HG02840 (cell line): ENCODE measurements at regions not wholly inside any gene's neighbourhood (a gene's known extent, or its start where the extent isn't known, plus 50 kb on each side); places are given as distances from the start of the nearest gene placed in this dataset.

Experiments
- ATAC-seq: cut with Tn5 transposase; IDR thresholded peaks from one replicate; pipeline ENCODE4 v1.9.1; 2021; ENCODE audit warnings: mild to moderate bottlenecking, moderate library complexity, moderate number of reproducible peaks; ENCODE audit not compliant: unreplicated experiment, low FRiP score

DNA sequence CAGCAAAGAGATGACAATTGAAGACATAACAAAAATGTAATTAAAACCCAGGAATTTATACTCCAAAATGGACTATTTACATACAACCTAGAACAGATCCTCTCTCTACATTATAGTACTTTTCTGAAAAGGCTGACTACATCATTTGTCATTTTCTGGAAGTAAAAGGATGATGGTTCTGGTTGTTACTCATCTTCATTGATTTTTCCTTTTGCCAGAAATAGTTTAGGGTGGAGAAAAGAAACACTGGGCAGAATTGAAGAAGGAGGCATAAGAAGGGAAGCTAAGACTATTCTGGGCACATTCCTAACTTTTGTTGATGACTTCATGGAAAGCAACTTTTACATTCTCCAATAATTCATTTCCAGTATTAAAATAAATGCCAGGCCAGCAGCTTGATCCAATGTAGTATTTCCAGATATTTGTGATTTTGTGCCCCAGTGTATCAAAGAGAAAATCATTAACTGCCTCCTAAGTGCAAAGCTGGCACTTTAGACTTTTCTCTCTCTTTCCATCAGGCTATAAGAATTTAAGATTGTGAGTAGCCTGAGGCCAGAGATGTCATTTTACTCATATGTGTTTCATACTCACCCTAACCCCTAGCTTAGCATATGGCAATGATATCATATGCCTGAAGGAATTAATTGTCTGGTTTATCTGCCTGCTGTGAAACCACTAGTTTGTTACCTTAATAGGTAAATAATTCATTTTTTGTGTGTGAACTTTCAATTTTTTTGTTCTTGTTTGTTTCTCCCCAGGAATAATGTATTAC lies 369.5 kb upstream of the LYPLAL1 start:
- ATAC-seq, result no peak

DNA sequence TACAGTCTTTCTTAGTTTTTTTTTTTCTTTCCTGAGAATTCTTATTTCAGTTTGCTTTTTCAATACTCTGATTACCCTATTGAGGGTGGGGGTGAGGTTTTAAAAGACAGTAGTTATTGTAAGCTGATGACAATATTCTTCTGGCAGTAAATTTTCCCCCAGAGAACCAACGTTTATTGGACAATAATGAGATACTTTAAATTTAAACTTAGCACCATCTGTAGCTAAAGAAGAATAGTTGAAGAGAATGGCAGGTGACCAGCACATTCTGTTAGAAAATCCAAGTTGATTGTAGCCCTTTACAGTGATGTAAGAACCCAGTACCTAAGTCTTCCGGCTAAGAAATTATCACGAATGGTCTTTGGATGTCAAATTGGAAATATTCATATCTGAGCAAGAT lies 364.6 kb upstream of the LYPLAL1 start:
- no peak for ATAC-seq

DNA sequence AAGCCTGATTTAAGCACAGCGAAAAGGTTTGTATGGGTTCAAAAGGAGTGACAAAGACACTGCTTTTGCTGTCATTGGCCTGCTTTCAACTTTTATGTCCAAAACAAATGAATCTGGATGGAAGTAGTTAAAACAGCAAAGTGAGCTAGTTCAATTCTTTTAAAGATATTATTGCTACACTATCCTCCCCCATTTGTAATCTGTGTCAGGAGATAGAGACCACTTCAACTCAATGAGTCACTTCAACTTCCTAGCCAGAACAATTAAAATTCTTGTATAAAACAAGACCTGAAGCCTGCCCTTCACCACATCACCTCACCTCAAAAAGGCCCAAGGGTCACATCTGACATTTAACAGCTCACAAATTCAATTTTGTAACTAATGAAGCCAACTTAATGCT lies 364.1 kb upstream of the LYPLAL1 start:
- ATAC-seq, result no peak

GRCh38 chr1:218810306-218810705 lies 363.4 kb upstream of the LYPLAL1 start:
- no peak for ATAC-seq

DNA sequence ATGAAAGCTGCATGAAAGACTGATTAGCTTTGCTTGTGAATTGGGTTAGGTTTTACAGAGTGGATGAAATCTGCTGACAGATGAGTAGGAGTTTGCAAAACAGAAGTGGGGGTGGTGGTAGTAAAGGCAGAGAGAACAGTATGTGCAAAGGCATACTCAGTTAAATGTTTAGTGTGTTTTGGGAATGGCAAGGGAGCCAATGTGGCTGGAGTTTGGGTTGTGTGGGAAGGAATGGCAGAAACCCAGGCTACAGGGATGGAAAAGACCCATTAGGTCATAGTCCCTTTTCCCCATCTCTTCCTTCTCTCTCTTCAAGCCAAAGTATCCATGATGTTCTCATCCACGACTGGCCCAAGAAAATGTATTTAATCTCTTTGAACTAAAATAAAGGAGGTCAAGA lies 362.2 kb upstream of the LYPLAL1 start:
- ATAC-seq, result no peak

DNA sequence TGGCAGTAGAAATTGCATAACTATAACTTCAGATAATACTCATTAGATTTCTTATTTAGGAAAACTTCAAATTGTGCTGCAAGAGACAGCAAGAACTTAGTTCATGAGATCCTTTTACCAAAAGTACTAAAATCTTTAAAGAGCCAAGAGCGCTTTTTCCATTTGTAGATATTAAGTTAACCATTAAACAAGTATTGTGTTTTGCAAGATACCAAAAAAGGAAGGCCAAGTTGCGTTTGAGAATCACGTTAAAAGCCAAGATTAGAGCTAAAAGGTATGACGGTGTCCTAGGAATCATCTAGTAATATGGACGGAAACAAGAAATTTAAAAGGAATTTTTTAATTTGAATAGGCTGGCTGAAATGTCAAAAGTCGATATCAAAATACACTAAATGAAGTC lies 361.3 kb upstream of the LYPLAL1 start:
- no peak for ATAC-seq

GRCh38 chr1:218813237-218813636 lies 360.4 kb upstream of the LYPLAL1 start:
- no peak for ATAC-seq

DNA sequence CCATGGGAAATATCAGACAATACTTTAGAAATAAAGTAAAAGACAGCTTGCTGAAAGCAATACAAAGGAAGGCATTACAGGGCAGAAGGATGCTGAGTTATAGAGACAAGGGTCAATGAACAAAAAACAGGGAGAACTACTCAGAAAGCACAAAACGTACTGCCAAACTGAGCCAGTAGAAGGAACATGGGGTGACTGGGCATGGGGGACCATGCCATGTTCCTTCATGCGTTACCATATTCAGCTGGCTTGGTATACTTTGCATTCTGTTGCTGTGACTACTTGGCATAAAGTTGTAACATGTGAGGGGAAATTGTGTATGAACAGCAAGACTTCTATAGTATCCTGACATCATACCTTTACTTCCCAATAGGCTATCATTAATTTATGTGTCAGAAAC lies 358.6 kb upstream of the LYPLAL1 start:
- ATAC-seq, result no peak

- ATAC-seq, result no peak
Observed at GRCh38 chr1:218817071-218817470, 356.6 kb upstream of the LYPLAL1 start.

- ATAC-seq, result no peak
Observed at GRCh38 chr1:218817691-218818465, 355.8 kb upstream of the LYPLAL1 start.

DNA sequence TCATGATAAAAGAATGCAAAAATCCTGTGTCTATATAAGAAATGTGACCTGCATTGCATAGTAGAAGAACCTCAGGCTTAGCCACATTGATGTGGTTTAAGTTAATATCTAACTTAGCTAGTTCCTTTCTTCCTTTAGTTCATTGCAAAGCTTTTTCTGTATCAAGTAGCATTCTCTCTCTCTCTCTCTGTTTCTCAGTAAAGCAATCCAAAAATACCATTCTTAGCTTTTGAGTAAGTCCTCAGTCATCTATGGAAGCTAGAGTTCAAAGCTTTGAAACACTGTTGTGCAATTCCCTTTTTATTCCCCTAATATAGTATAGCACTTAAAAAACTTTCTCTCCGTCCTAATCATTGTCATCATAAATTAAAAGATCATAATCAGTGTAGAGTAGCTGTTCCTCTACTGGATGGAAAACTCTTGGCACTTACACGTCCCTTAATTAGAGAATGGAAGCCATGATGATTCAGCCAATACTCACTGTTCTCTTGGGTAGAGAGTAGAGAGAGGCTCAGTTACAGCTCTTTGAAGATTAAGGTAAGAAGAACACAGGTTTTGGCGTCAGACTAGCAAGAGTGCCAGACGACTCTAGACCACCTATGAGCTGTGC lies 350.3 kb upstream of the LYPLAL1 start:
- no peak for ATAC-seq

GRCh38 chr1:218827486-218827885 lies 346.2 kb upstream of the LYPLAL1 start:
- ATAC-seq, result no peak

- ATAC-seq, result no peak
Observed at GRCh38 chr1:218828125-218828650, 345.5 kb upstream of the LYPLAL1 start.

- ATAC-seq, result no peak
Observed at GRCh38 chr1:218829097-218829496, 344.6 kb upstream of the LYPLAL1 start.

DNA sequence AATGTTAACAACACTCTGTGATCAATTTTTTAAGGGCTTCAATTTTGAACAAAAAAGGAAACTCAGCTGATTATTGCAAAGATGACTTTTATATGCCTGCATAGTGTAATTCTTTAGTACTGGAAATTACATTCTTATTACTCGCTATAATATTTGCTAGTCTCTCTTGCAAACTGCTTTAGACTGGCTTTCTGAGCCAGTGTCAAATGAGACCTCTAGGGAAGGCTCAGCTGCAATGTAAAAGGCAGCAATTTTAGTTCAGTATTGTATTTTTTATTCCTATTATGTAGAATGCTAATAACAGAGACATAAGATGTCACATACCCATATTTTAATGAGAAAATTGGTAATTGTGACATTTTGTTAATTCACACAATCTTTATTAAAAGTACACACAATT lies 338.1 kb upstream of the LYPLAL1 start:
- ATAC-seq, result no peak

DNA sequence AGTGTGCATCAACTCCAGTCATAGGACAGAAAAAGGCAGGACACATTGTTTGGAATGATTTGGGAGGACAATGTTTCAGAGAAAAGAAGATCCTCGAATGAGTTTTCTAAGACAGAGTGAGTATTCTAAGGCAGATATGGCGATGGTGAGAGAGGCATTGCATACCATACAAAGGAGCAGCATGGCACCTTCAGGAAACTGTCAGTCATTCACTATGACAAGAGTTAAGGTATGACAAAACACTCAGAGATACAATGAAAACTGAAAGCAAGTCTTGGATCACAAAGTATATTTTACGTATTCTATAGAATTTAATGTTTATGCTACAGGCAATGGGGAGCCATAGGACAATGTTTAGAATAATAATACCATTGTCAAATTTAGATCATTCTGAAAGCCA lies 337.4 kb upstream of the LYPLAL1 start:
- no peak for ATAC-seq

GRCh38 chr1:218837051-218837450 lies 336.6 kb upstream of the LYPLAL1 start:
- ATAC-seq, result no peak

DNA sequence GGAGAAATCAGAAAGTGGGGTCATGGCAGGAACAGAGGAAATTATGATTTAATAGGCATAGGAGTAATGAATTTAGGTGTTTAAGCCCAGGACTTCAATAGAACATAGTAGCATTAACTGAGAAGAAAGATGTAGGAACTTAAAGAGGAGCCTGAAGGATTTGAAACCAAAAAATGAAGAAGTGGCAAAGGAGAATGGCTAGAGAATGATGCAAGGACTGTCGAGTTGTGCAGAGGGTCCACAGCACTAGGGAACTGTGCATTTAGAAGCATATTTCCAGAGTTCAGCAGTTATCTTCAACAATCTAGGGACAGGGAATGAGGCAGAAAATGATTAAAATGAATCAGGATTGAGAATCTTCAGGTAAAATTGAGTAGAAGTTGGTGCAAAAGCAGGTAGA lies 328.1 kb upstream of the LYPLAL1 start:
- ATAC-seq, result no peak

- no peak for ATAC-seq
Observed at GRCh38 chr1:218846181-218846580, 327.5 kb upstream of the LYPLAL1 start.

DNA sequence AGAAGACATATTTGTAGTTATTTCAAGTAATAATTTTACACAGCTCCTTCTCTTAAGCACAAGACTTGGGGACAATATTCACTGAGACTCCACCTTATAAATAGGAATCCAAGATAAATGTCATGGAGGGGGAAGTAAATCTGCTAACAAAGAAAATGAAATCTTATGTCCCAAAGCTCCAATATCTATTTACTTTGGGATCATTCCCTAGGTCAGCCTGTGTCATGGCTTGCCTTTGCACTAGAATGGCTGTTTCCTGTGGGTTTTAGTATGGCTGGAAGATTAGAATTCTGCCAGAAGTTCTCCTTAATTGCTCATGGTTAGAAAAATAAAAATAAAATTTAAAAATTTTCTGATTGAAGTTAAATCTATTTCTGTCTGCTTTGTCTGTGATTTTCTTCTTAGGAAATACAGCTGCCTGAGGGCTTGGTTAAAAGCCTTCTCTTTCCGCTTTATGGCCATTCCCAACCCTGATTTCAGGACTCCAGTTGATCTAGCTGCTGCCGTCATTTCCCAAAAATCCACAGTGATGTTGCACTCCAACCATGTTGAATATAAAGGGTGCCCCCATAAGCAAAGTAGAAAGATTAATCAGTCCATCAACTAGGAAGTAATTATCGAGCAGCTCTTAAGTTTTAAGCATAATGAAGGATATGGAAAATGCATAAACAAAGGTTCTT lies 326.4 kb upstream of the LYPLAL1 start:
- ATAC-seq, result no peak

- no peak for ATAC-seq
Observed at GRCh38 chr1:218848009-218848408, 325.7 kb upstream of the LYPLAL1 start.
